Activated CD8-positive, alpha-beta T cell treated with anti-CD3 and anti-CD28 coated beads, Interleukin-2, amount 10 ng/mL, durations not matched to agents 7 days and 5 days (primary cell): ENCODE measurements at regions not wholly inside any gene's neighbourhood (a gene's known extent, or its start where the extent isn't known, plus 50 kb on each side); places are given as distances from the start of the nearest gene placed in this dataset.

Experiments
- ATAC-seq: fragments of 150-1000 bp; cut with Tn5 transposase; one replicate; pipeline ENCODE4 v1.10.0; 2021; ENCODE audit warnings: moderate library complexity
- CTCF ChIA-PET: fragments of 350-600 bp; sonication (Branson Sonifier 250); formaldehyde crosslinking; loops from one replicate; lab custom pipeline; 2021; ENCODE audit warnings: antibody characterized with exemption; lab: Charles Lee
- POLR2A ChIA-PET: fragments of 350-600 bp; sonication (Branson Sonifier 250); formaldehyde crosslinking; loops from one replicate; lab custom pipeline; 2021; ENCODE audit warnings: antibody characterized with exemption; lab: Charles Lee
- DNase-seq: peaks from one replicate; pipeline ENCODE4 v3.0.0-alpha.2; 2020
- H3K27ac Mint-ChIP-seq: one replicate; pipeline ENCODE4 v1.8.0; 2021; ENCODE audit warnings: mild to moderate bottlenecking, mixed read lengths
- H3K27me3 Mint-ChIP-seq: one replicate; pipeline ENCODE4 v1.8.0; 2021; ENCODE audit warnings: low read depth, mixed read lengths
- H3K36me3 Mint-ChIP-seq: one replicate; pipeline ENCODE4 v1.8.0; 2021; ENCODE audit warnings: low read depth, mixed read lengths
- H3K4me1 Mint-ChIP-seq: one replicate; pipeline ENCODE4 v1.8.0; 2021; ENCODE audit warnings: low read depth, mixed read lengths
- H3K4me3 Mint-ChIP-seq: one replicate; pipeline ENCODE4 v1.8.0; 2021; ENCODE audit warnings: mild to moderate bottlenecking, mixed read lengths
- H3K9me3 Mint-ChIP-seq: one replicate; pipeline ENCODE4 v1.8.0; 2022; ENCODE audit warnings: mixed read lengths; ENCODE audit not compliant: insufficient read depth

GRCh38 chr1:234745276-234745675 lies 135.3 kb upstream of the IRF2BP2 start:
- CTCF ChIA-PET = interaction anchor here (1.1 kb wide), 1 partner anchor 23 kb away, joined by 4 read pairs; no protein-coding TSS in a partner anchor
- no peaks in the 10 kb centered on the region for H3K36me3 Mint-ChIP-seq
- H3K4me1 Mint-ChIP-seq = no peaks in the 10 kb centered on the region
- no peak overlapping the region for H3K4me3 Mint-ChIP-seq
- peaks cover 6% of the 10 kb centered on the region for H3K27me3 Mint-ChIP-seq
- no peak overlapping the region for H3K27ac Mint-ChIP-seq
- ATAC-seq (no peak), DNase-seq (no peak)
- H3K9me3 Mint-ChIP-seq = no peaks in the 10 kb centered on the region
- POLR2A ChIA-PET = interaction anchor here (1.0 kb wide), 1 partner anchor 97 kb away, joined by 3 read pairs; no protein-coding TSS in a partner anchor

GRCh38 chr1:234743791-234744611 lies 134.0 kb upstream of the IRF2BP2 start:
- no peak for ATAC-seq

GRCh38 chr1:234742622-234743021 lies 132.6 kb upstream of the IRF2BP2 start:
- no peaks in the 10 kb centered on the region for H3K36me3 Mint-ChIP-seq
- H3K4me3 Mint-ChIP-seq = no peak overlapping the region
- POLR2A ChIA-PET = no interaction called here
- ATAC-seq = no peak
- no peak overlapping the region for H3K27ac Mint-ChIP-seq
- DNase-seq = no peak
- H3K27me3 Mint-ChIP-seq = peaks cover 4% of the 10 kb centered on the region
- H3K9me3 Mint-ChIP-seq = no peaks in the 10 kb centered on the region
- CTCF ChIA-PET = interaction anchor here (0.7 kb wide), 1 partner anchor 20 kb away, joined by 3 read pairs; no protein-coding TSS in a partner anchor
- H3K4me1 Mint-ChIP-seq = peaks cover 6% of the 10 kb centered on the region

More at GRCh38 chr1:234743791-234744611, 134.0 kb upstream of the IRF2BP2 start:
- no peaks in the 10 kb centered on the region for H3K36me3 Mint-ChIP-seq
- POLR2A ChIA-PET = interaction anchor here (0.7 to 0.9 kb wide), 3 partner anchors 8 to 21 kb away, joined by 3 read pairs; no protein-coding TSS in a partner anchor
- CTCF ChIA-PET = interaction anchor here (1.2 to 1.4 kb wide), 2 partner anchors 26 to 349 kb away, joined by 3 read pairs; no protein-coding TSS in a partner anchor
- H3K27ac Mint-ChIP-seq = no peak overlapping the region
- no peaks in the 10 kb centered on the region for H3K4me1 Mint-ChIP-seq
- H3K4me3 Mint-ChIP-seq = no peak overlapping the region
- no peak for DNase-seq
- peaks cover 6% of the 10 kb centered on the region for H3K27me3 Mint-ChIP-seq
- H3K9me3 Mint-ChIP-seq = no peaks in the 10 kb centered on the region

- POLR2A ChIA-PET = interaction anchor here (0.9 to 1.0 kb wide), 2 partner anchors 126 to 131 kb away, joined by 3 read pairs; no protein-coding TSS in a partner anchor
- DNase-seq = no peak
- no peak for ATAC-seq
- H3K4me3 Mint-ChIP-seq = no peak overlapping the region
- no peak overlapping the region for H3K27ac Mint-ChIP-seq
- peaks cover 18% of the 10 kb centered on the region for H3K4me1 Mint-ChIP-seq
- CTCF ChIA-PET = no interaction called here
- H3K9me3 Mint-ChIP-seq = no peaks in the 10 kb centered on the region
- H3K36me3 Mint-ChIP-seq = no peaks in the 10 kb centered on the region
- no peaks in the 10 kb centered on the region for H3K27me3 Mint-ChIP-seq
Measured at GRCh38 chr1:234737967-234738314, 128.0 kb upstream of the IRF2BP2 start.

GRCh38 chr1:234735916-234736315 lies 125.9 kb upstream of the IRF2BP2 start:
- Mint-ChIP-seq H3K27me3 (no peaks in the 10 kb centered on the region), H3K9me3 (no peaks in the 10 kb centered on the region), H3K27ac (no peak overlapping the region), H3K4me3 (no peak overlapping the region), H3K4me1 (peaks cover 37% of the 10 kb centered on the region), H3K36me3 (peaks cover 3% of the 10 kb centered on the region)
- ChIA-PET CTCF (interaction anchor here (0.8 kb wide), 1 partner anchor 249 kb away, joined by 4 read pairs; no protein-coding TSS in a partner anchor), POLR2A (interaction anchor here (0.6 to 2.9 kb wide), 4 partner anchors 8 to 276 kb away, joined by 3 to 15 read pairs (median 3); partner anchors contain the start of gene IRF2BP2)
- ATAC-seq (no peak), DNase-seq (no peak)

GRCh38 chr1:234735476-234735875 lies 125.5 kb upstream of the IRF2BP2 start:
- POLR2A ChIA-PET = interaction anchor here (0.6 to 2.9 kb wide), 4 partner anchors 8 to 276 kb away, joined by 3 to 15 read pairs (median 3); partner anchors contain the start of gene IRF2BP2
- no peaks in the 10 kb centered on the region for H3K27me3 Mint-ChIP-seq
- CTCF ChIA-PET = interaction anchor here (0.8 kb wide), 1 partner anchor 248 kb away, joined by 4 read pairs; no protein-coding TSS in a partner anchor
- peaks cover 42% of the 10 kb centered on the region for H3K4me1 Mint-ChIP-seq
- ATAC-seq = no peak
- H3K36me3 Mint-ChIP-seq = peaks cover 3% of the 10 kb centered on the region
- no peak overlapping the region for H3K4me3 Mint-ChIP-seq
- DNase-seq = no peak
- H3K9me3 Mint-ChIP-seq = no peaks in the 10 kb centered on the region
- H3K27ac Mint-ChIP-seq = no peak overlapping the region

- POLR2A ChIA-PET = interaction anchor here (0.9 to 2.9 kb wide), 3 partner anchors 10 to 277 kb away, joined by 3 to 15 read pairs (median 4); partner anchors contain the start of gene IRF2BP2
- ATAC-seq (no peak), DNase-seq (no peak)
- H3K36me3 Mint-ChIP-seq = peaks cover 3% of the 10 kb centered on the region
- CTCF ChIA-PET = no interaction called here
- H3K9me3 Mint-ChIP-seq = no peaks in the 10 kb centered on the region
- H3K27me3 Mint-ChIP-seq = no peaks in the 10 kb centered on the region
- no peak overlapping the region for H3K27ac Mint-ChIP-seq
- H3K4me1 Mint-ChIP-seq = peaks cover 48% of the 10 kb centered on the region
- no peak overlapping the region for H3K4me3 Mint-ChIP-seq
Measured at GRCh38 chr1:234734869-234735268, 124.9 kb upstream of the IRF2BP2 start.

- H3K27ac Mint-ChIP-seq = no peak overlapping the region
Measured at GRCh38 chr1:234734412-234734835, 124.4 kb upstream of the IRF2BP2 start.

GRCh38 chr1:234733427-234733826 lies 123.4 kb upstream of the IRF2BP2 start:
- ATAC-seq (no peak), DNase-seq (no peak)
- Mint-ChIP-seq H3K4me1 (peaks cover 62% of the 10 kb centered on the region), H3K4me3 (no peak overlapping the region), H3K9me3 (no peaks in the 10 kb centered on the region), H3K27ac (no peak overlapping the region), H3K27me3 (no peaks in the 10 kb centered on the region), H3K36me3 (peaks cover 3% of the 10 kb centered on the region)
- CTCF ChIA-PET = interaction anchor here (3.2 kb wide), 1 partner anchor 121 kb away, joined by 17 read pairs; no protein-coding TSS in a partner anchor
- POLR2A ChIA-PET = interaction anchor here (2.9 kb wide), 1 partner anchor 9 kb away, joined by 15 read pairs; no protein-coding TSS in a partner anchor

More at GRCh38 chr1:234734412-234734835, 124.4 kb upstream of the IRF2BP2 start:
- Mint-ChIP-seq H3K4me3 (no peak overlapping the region), H3K4me1 (peaks cover 52% of the 10 kb centered on the region), H3K36me3 (peaks cover 3% of the 10 kb centered on the region), H3K9me3 (no peaks in the 10 kb centered on the region), H3K27me3 (no peaks in the 10 kb centered on the region)
- CTCF ChIA-PET = interaction anchor here (0.6 to 0.7 kb wide), 3 partner anchors 11 to 320 kb away, joined by 3 read pairs; no protein-coding TSS in a partner anchor
- POLR2A ChIA-PET = interaction anchor here (0.6 to 2.9 kb wide), 3 partner anchors 10 to 248 kb away, joined by 3 to 15 read pairs (median 4); partner anchors contain the start of gene IRF2BP2
- no peak for ATAC-seq
- DNase-seq = no peak

- ChIA-PET CTCF (interaction anchor here (0.9 to 3.2 kb wide), 4 partner anchors 120 to 279 kb away, joined by 3 to 17 read pairs (median 4); no protein-coding TSS in a partner anchor), POLR2A (interaction anchor here (2.5 kb wide), 1 partner anchor 120 kb away, joined by 19 read pairs; no protein-coding TSS in a partner anchor)
- Mint-ChIP-seq H3K27me3 (no peaks in the 10 kb centered on the region), H3K4me1 (peaks cover 61% of the 10 kb centered on the region), H3K27ac (peak overlapping the region; percentile 87), H3K36me3 (peaks cover 3% of the 10 kb centered on the region), H3K4me3 (no peak overlapping the region), H3K9me3 (no peaks in the 10 kb centered on the region)
- ATAC-seq (no peak), DNase-seq (no peak)
Measured at GRCh38 chr1:234732671-234733390, 122.9 kb upstream of the IRF2BP2 start.

GRCh38 chr1:234732260-234732659 lies 122.3 kb upstream of the IRF2BP2 start:
- DNase-seq = no peak
- no peak overlapping the region for H3K4me3 Mint-ChIP-seq
- peaks cover 3% of the 10 kb centered on the region for H3K36me3 Mint-ChIP-seq
- no peak for ATAC-seq
- H3K4me1 Mint-ChIP-seq = peaks cover 65% of the 10 kb centered on the region
- H3K9me3 Mint-ChIP-seq = no peaks in the 10 kb centered on the region
- peak overlapping the region; percentile 87 for H3K27ac Mint-ChIP-seq
- POLR2A ChIA-PET = interaction anchor here (2.5 kb wide), 1 partner anchor 120 kb away, joined by 19 read pairs; no protein-coding TSS in a partner anchor
- CTCF ChIA-PET = interaction anchor here (0.9 to 3.2 kb wide), 5 partner anchors 120 to 279 kb away, joined by 3 to 17 read pairs (median 3); no protein-coding TSS in a partner anchor
- H3K27me3 Mint-ChIP-seq = no peaks in the 10 kb centered on the region
